ENCODE measurements at regions not wholly inside any gene's neighbourhood (a gene's known extent, or its start where the extent isn't known, plus 50 kb on each side); places are given as distances from the start of the nearest gene placed in this dataset.

- H3K14ac ChIP-seq (ENCODE audit: insufficient read length), result no peak overlapping the region
- no peaks in the 10 kb centered on the region for H3K79me1 ChIP-seq (ENCODE audit: low read depth, low read length)
- ChIA-PET CTCF (ENCODE audit: partially characterized antibody) (no interaction called here), POLR2A (ENCODE audit: partially characterized antibody) (no interaction called here)
- no peaks in the 10 kb centered on the region for H3K27me3 ChIP-seq (replicated peaks in 1 of 4; ENCODE audit: control insufficient read depth in 3 of 4, extremely low read depth in 1 of 4, insufficient read depth in 3 of 4, low read length in 3 of 4)
- H3K4me3 ChIP-seq (ENCODE audit: extremely low read depth in 1 of 4, insufficient read depth in 2 of 4, low read depth in 3 of 4, low read length in 4 of 4), result no peak overlapping the region
- H2BK15ac ChIP-seq (ENCODE audit: low read length), result no peak overlapping the region
- no peak overlapping the region for H3K56ac ChIP-seq (replicated peaks; ENCODE audit: insufficient read length, low read depth, low read length)
- DNase-seq (ENCODE audit: low read depth in 1 of 2, low spot score in 2 of 2) (no peak), FAIRE-seq (no peak)
- H3K79me2 ChIP-seq (ENCODE audit: control insufficient read depth in 1 of 2, insufficient read depth in 2 of 2, low read length in 2 of 2), result no peaks in the 10 kb centered on the region
- no peaks in the 10 kb centered on the region for H3K9me3 ChIP-seq (ENCODE audit: insufficient read depth in 2 of 2, low read depth in 1 of 2, low read length in 1 of 2)
- H2BK5ac ChIP-seq (ENCODE audit: low read depth, low read length), result no peak overlapping the region
- no peak overlapping the region for H2BK20ac ChIP-seq (ENCODE audit: low read length)
- H2BK120ac ChIP-seq (replicated peaks; ENCODE audit: low read depth, low read length), result no peak overlapping the region
- H3K9ac ChIP-seq (replicated peaks in 1 of 4; ENCODE audit: extremely low read depth in 1 of 4, low read depth in 3 of 4, low read length in 3 of 4), result no peak overlapping the region
- no peak overlapping the region for H3K23ac ChIP-seq (ENCODE audit: insufficient read length)
- no peaks in the 10 kb centered on the region for H3K23me2 ChIP-seq (ENCODE audit: low read depth, low read length)
- no peaks in the 10 kb centered on the region for H3K4me1 ChIP-seq (replicated peaks in 1 of 4; ENCODE audit: control insufficient read depth in 3 of 4, insufficient read depth in 4 of 4, low read length in 3 of 4)
- no peak overlapping the region for H2BK12ac ChIP-seq (ENCODE audit: low read depth, low read length)
- no peak overlapping the region for H3K18ac ChIP-seq (ENCODE audit: extremely low read depth, low read length)
- H4K5ac ChIP-seq (ENCODE audit: insufficient read length, low read depth, low read length), result no peak overlapping the region
- no peak overlapping the region for H2AK5ac ChIP-seq (ENCODE audit: low read depth, low read length)
- H3K4ac ChIP-seq (replicated peaks; ENCODE audit: insufficient read length, low read depth, low read length), result no peak overlapping the region
- H3K27ac ChIP-seq (ENCODE audit: low read depth, low read length), result no peak overlapping the region
- H2AFZ ChIP-seq (ENCODE audit: low read length), result no peak overlapping the region
- no peak overlapping the region for H4K91ac ChIP-seq (replicated peaks; ENCODE audit: insufficient read length, low read length)
- no peak overlapping the region for H3K4me2 ChIP-seq (ENCODE audit: insufficient read depth in 1 of 2, low read depth in 2 of 2, low read length in 2 of 2)
- no peaks in the 10 kb centered on the region for H3K36me3 ChIP-seq (ENCODE audit: control insufficient read depth in 2 of 4, insufficient read depth in 4 of 4, low read length in 3 of 4)
- no peaks in the 10 kb centered on the region for H4K20me1 ChIP-seq (replicated peaks in 1 of 2; ENCODE audit: control insufficient read depth in 1 of 2, insufficient read depth in 2 of 2, low read length in 2 of 2)
- no peak overlapping the region for H4K8ac ChIP-seq (ENCODE audit: extremely low read depth, insufficient read depth, low read length)
- TF ChIP-seq E2F6 (IDR thresholded peaks at IDR 0.05) (no peak), ATF3 (IDR thresholded peaks at IDR 0.05; ENCODE audit: insufficient read depth, low read depth, low read length) (no peak), GTF2F1 (IDR thresholded peaks at IDR 0.05; ENCODE audit: borderline replicate concordance, low read depth, low read length) (no peak), RFX5 (IDR thresholded peaks at IDR 0.05; ENCODE audit: borderline replicate concordance, low read depth, low read length) (no peak), JUN (IDR thresholded peaks at IDR 0.05; ENCODE audit: low read depth, low read length) (no peak), CEBPB (IDR thresholded peaks at IDR 0.05; ENCODE audit: low read depth, low read length) (no peak), CTCF (IDR thresholded peaks at IDR 0.05; ENCODE audit: control extremely low read depth in 1 of 3, insufficient read depth in 1 of 3, low read depth in 1 of 3, low read length in 3 of 3) (no peak), CBX8 (IDR thresholded peaks at IDR 0.05; ENCODE audit: borderline replicate concordance, low read depth, low read length) (no peak), JUND (IDR thresholded peaks at IDR 0.05; ENCODE audit: low read length) (no peak), PHF8 (conservative IDR thresholded peaks at IDR 0.05; ENCODE audit: low read depth, low read length) (no peak), TAF7 (optimal IDR thresholded peaks at IDR 0.05; ENCODE audit: borderline replicate concordance, low read depth, low read length) (no peak), KDM1A (IDR thresholded peaks at IDR 0.05; ENCODE audit: borderline replicate concordance, low read length) (no peak), KDM5A (IDR thresholded peaks at IDR 0.05; ENCODE audit: low read length) (no peak)
Measured at GRCh38 chrX:43224496-43224895, 431.6 kb upstream of the MAOA start.
